ENCODE measurements at regions not wholly inside any gene's neighbourhood (a gene's known extent, or its start where the extent isn't known, plus 50 kb on each side); places are given as distances from the start of the nearest gene placed in this dataset.

- TF ChIP-seq CTCF (conservative IDR thresholded peaks at IDR 0.05): no peak
- no peak for TF ChIP-seq EZH2 (IDR thresholded peaks at IDR 0.05; ENCODE audit: low read depth)
These were observed 323.5 kb upstream of the SKOR2 start for GRCh38 chr18:47574966-47575365.
